SK-N-SH (cell line): ENCODE measurements at regions not wholly inside any gene's neighbourhood (a gene's known extent, or its start where the extent isn't known, plus 50 kb on each side); places are given as distances from the start of the nearest gene placed in this dataset.

ENCODE experiments used
- CTCF ChIA-PET: fragments of 300-600, 350-600 bp; formaldehyde crosslinking; extraction: SDS; loops from one replicate; lab custom pipeline; 2021; lab: Yijun Ruan, JAX
- POLR2A ChIA-PET: fragments of 350-600 bp; sonication (Branson Sonifier 250); formaldehyde crosslinking; extraction: SDS; loops from one replicate; lab custom pipeline; 2020; ENCODE audit warnings: antibody characterized with exemption, inconsistent platforms; lab: Yijun Ruan, JAX
- DNase-seq: peaks from one replicate; pipeline ENCODE4 v3.0.0; 2012
- H2AFZ ChIP-seq: fragments of 200-600 bp; sonication (generic); 2 replicates; pipeline ENCODE4 v1.8.1; 2016; ENCODE audit warnings: antibody characterized with exemption, mild to moderate bottlenecking, low read depth
- H3F3A ChIP-seq: fragments of 200-600 bp; sonication (generic); replicated peaks from 2 replicates; pipeline ENCODE3; 2016; ENCODE audit warnings: antibody characterized with exemption, mild to moderate bottlenecking; ENCODE audit not compliant: insufficient read depth
- H3K27ac ChIP-seq, 2 experiments: fragments of 200-500 bp in 1 of 2; fragments of 200-600 bp in 1 of 2; sonication (Bioruptor generic) in 1 of 2; sonication (generic), shearing (Covaris generic) in 1 of 2; 2 replicates each; pipeline versions ENCODE4 v1.5.1 to v1.6.1; 2014 to 2016; ENCODE audit warnings: low read depth in 2 of 2, inconsistent platforms in 1 of 2, low read length in 1 of 2, mild to moderate bottlenecking in 1 of 2, mixed read lengths in 1 of 2
- H3K27me3 ChIP-seq: fragments of 200-600 bp; sonication (generic), shearing (Covaris generic); 2 replicates; pipeline ENCODE4 v1.6.1; 2016; ENCODE audit warnings: mixed run types; ENCODE audit not compliant: insufficient read depth
- H3K36me3 ChIP-seq, 2 experiments: fragments of 200-500 bp in 1 of 2; fragments of 200-600 bp in 1 of 2; sonication (Bioruptor generic) in 1 of 2; sonication (generic) in 1 of 2; replicated peaks in 1 of 2; 2 replicates each; pipeline versions ENCODE3 to v1.5.1; 2014 to 2016; ENCODE audit warnings: low read length in 1 of 2, mild to moderate bottlenecking in 1 of 2; ENCODE audit not compliant: insufficient read depth in 2 of 2, control insufficient read depth in 1 of 2
- H3K4me1 ChIP-seq, 2 experiments: fragments of 200-500 bp in 1 of 2; fragments of 200-600 bp in 1 of 2; sonication (Bioruptor generic) in 1 of 2; sonication (generic), shearing (Covaris generic) in 1 of 2; 2 replicates each; pipeline versions ENCODE4 v1.5.1 to v1.6.1; 2014 to 2016; ENCODE audit warnings: low read depth in 1 of 2, low read length in 1 of 2, mixed run types in 1 of 2; ENCODE audit not compliant: insufficient read depth in 2 of 2, control insufficient read depth in 1 of 2
- H3K4me2 ChIP-seq: fragments of 200-600 bp; sonication (generic), shearing (Covaris generic); 2 replicates; pipeline ENCODE4 v1.6.1; 2017; ENCODE audit warnings: mixed run types
- H3K4me3 ChIP-seq, 2 experiments: fragments of 200-500 bp in 1 of 2; fragments of 200-600 bp in 1 of 2; sonication (Bioruptor generic) in 1 of 2; sonication (generic), shearing (Covaris generic) in 1 of 2; 2 replicates each; pipeline versions ENCODE4 v1.5.1 to v1.8.1; 2014 to 2016; ENCODE audit warnings: low read depth in 2 of 2, inconsistent platforms in 1 of 2, low read length in 1 of 2, mild to moderate bottlenecking in 1 of 2, mixed read lengths in 1 of 2, moderate library complexity in 1 of 2
- H3K79me2 ChIP-seq: fragments of 200-600 bp; sonication (generic); 2 replicates; pipeline ENCODE4 v1.8.1; 2017; ENCODE audit warnings: mild to moderate bottlenecking; ENCODE audit not compliant: insufficient read depth
- H3K9ac ChIP-seq: fragments of 200-600 bp; sonication (generic); 2 replicates; pipeline ENCODE4 v1.6.1; 2017; ENCODE audit warnings: mixed run types
- H3K9me2 ChIP-seq: fragments of 200-600 bp; sonication (generic); 2 replicates; pipeline ENCODE4 v1.6.1; 2017; ENCODE audit warnings: mixed run types
- H3K9me3 ChIP-seq: fragments of 200-600 bp; sonication (generic); 2 replicates; pipeline ENCODE4 v1.6.1; 2017; ENCODE audit warnings: mixed run types, mild to moderate bottlenecking, moderate library complexity
- H4K20me1 ChIP-seq: fragments of 200-600 bp; sonication (generic); 2 replicates; pipeline ENCODE4 v1.6.1; 2017; ENCODE audit warnings: mild to moderate bottlenecking, mixed run types; ENCODE audit not compliant: insufficient read depth
- CHD2 ChIP-seq: fragments of 150-350 bp; IDR thresholded peaks from 2 replicates; pipeline ENCODE4 v1.6.1; 2018; ENCODE audit warnings: low read length; ENCODE audit not compliant: partially characterized antibody
- ELF1 ChIP-seq: IDR thresholded peaks from 2 replicates; pipeline ENCODE4 v1.4.0; 2012
- EP300 ChIP-seq, 2 experiments: IDR thresholded peaks; 2 replicates each; pipeline versions ENCODE4 v1.4.0 to v1.6.1; 2012; ENCODE audit warnings: borderline replicate concordance in 1 of 2, low read depth in 1 of 2, low read length in 1 of 2
- FOSL2 ChIP-seq: IDR thresholded peaks from 2 replicates; pipeline ENCODE4 v1.4.0; 2012; ENCODE audit warnings: low read depth, mild to moderate bottlenecking, moderate library complexity, borderline replicate concordance
- MEF2A ChIP-seq: IDR thresholded peaks from 2 replicates; pipeline ENCODE4 v1.4.0; 2012; ENCODE audit warnings: low read depth, borderline replicate concordance
- MXI1 ChIP-seq: IDR thresholded peaks from 2 replicates; pipeline ENCODE4 v1.6.1; 2012; ENCODE audit warnings: mild to moderate bottlenecking, low read depth, low read length, improper control_type of control experiment
- NFIC ChIP-seq: IDR thresholded peaks from 2 replicates; pipeline ENCODE4 v1.4.0; 2012; ENCODE audit warnings: borderline replicate concordance
- NRF1 ChIP-seq: IDR thresholded peaks from 2 replicates; pipeline ENCODE4 v1.6.1; 2012; ENCODE audit warnings: low read depth, mild to moderate bottlenecking, low read length
- POLR2AphosphoS5 ChIP-seq: IDR thresholded peaks from 2 replicates; pipeline ENCODE4 v1.6.1; 2012; ENCODE audit warnings: low read depth, low read length
- RAD21 ChIP-seq: IDR thresholded peaks from 2 replicates; pipeline ENCODE4 v1.6.1; 2012; ENCODE audit warnings: mild to moderate bottlenecking, low read length
- SMC3 ChIP-seq: IDR thresholded peaks from 2 replicates; pipeline ENCODE4 v1.6.1; 2012; ENCODE audit warnings: low read depth, low read length, improper control_type of control experiment
- TCF12 ChIP-seq: IDR thresholded peaks from 2 replicates; pipeline ENCODE4 v1.4.0; 2012
- USF2 ChIP-seq: fragments of 150-350 bp; IDR thresholded peaks from 2 replicates; pipeline ENCODE4 v1.6.1; 2017; ENCODE audit warnings: antibody characterized with exemption, low read length, low read depth, borderline replicate concordance
- YY1 ChIP-seq: IDR thresholded peaks from 2 replicates; pipeline ENCODE4 v1.4.0; 2012; ENCODE audit warnings: low read depth, mild to moderate bottlenecking
- WGBS: methylation state at CpG from one replicate; pipeline ENCODE4 v1.1.6; 2017; ENCODE audit warnings: low lambda C conversion rate; 5-methylcytosine and 5-hydroxymethylcytosine counted together
- TF ChIP-seq, protein P1 (sequence below): fragments of 150-350 bp; IDR thresholded peaks from 2 replicates; pipeline ENCODE4 v1.6.1; 2016; ENCODE audit warnings: mild to moderate bottlenecking, low read depth, low read length
- TF ChIP-seq, protein P2 (sequence below): IDR thresholded peaks from 2 replicates; pipeline ENCODE4 v1.4.0; 2012; ENCODE audit warnings: low read depth
- TF ChIP-seq, protein P3 (sequence below): IDR thresholded peaks from 2 replicates; pipeline ENCODE4 v1.6.1; 2012; ENCODE audit warnings: mild to moderate bottlenecking, low read depth, low read length, moderate library complexity
- TF ChIP-seq, protein P4 (sequence below): IDR thresholded peaks from 2 replicates; pipeline ENCODE4; 2012
- TF ChIP-seq, protein P5 (sequence below): fragments of 200-600 bp; sonication (generic); IDR thresholded peaks from 2 replicates; pipeline ENCODE4 v1.6.1; 2017; ENCODE audit warnings: antibody characterized with exemption, mild to moderate bottlenecking, moderate library complexity

DNA sequence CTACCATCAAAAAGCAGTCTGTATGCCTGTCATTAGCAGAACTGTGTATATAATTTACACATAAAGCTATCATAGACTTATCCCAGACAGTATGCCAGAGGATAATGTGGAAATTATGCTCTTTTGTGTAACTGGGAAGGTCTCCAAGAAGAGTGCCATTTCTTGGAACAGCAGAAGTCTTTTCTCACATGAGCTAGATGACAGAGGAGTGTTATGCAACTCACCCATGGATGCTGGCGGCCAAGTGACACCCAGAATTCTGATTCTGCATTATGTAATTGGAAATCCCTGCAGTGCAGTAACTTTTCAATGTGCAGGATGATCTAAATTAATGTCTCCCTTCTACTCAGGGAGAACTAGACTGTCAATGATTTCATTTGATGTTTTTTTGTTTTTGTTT, 160.0 kb downstream of the UBE2E3 start:
- Histone ChIP-seq H3K9me3 (0 out of 2 replicates have a peak, but pooled peaks cover 2% of the 10 kb centered on the region), H3K4me2 (no peak overlapping the region), H3K36me3 (no peaks in the 10 kb centered on the region), H3K27me3 (no peaks in the 10 kb centered on the region), H4K20me1 (no peaks in the 10 kb centered on the region), H3K9ac (no peak overlapping the region), H3K27ac (no peak overlapping the region), H3F3A (no peaks in the 10 kb centered on the region), H2AFZ (no peak overlapping the region), H3K4me1 (no peaks in the 10 kb centered on the region; a peak in 1 of 4 replicates), H3K79me2 (no peaks in the 10 kb centered on the region), H3K4me3 (no peak overlapping the region), H3K9me2 (no peaks in the 10 kb centered on the region)
- ChIA-PET POLR2A (no interaction called here), CTCF (interaction anchor here (1.0 kb wide), 1 partner anchor 9 kb away, joined by 3 read pairs; no protein-coding TSS in a partner anchor)
- no peak for TF ChIP-seq SMC3
- no peak for TF ChIP-seq FOSL2
- no peak for TF ChIP-seq MXI1
- TF ChIP-seq RAD21: no peak
- TF ChIP-seq, protein P1, sequence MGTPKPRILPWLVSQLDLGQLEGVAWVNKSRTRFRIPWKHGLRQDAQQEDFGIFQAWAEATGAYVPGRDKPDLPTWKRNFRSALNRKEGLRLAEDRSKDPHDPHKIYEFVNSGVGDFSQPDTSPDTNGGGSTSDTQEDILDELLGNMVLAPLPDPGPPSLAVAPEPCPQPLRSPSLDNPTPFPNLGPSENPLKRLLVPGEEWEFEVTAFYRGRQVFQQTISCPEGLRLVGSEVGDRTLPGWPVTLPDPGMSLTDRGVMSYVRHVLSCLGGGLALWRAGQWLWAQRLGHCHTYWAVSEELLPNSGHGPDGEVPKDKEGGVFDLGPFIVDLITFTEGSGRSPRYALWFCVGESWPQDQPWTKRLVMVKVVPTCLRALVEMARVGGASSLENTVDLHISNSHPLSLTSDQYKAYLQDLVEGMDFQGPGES: no peak
- no peak for TF ChIP-seq ELF1
- no peak for TF ChIP-seq MEF2A
- TF ChIP-seq NRF1: no peak
- TF ChIP-seq, protein P2, sequence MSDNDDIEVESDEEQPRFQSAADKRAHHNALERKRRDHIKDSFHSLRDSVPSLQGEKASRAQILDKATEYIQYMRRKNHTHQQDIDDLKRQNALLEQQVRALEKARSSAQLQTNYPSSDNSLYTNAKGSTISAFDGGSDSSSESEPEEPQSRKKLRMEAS: no peak
- no peak for TF ChIP-seq POLR2AphosphoS5
- no peak for TF ChIP-seq NFIC
- no peak for TF ChIP-seq USF2
- no peak for TF ChIP-seq TCF12
- TF ChIP-seq YY1: no peak
- TF ChIP-seq EP300 (IDR thresholded peaks at IDR 0.05; ENCODE audit: borderline replicate concordance in 1 of 2, low read depth in 1 of 2, low read length in 1 of 2): no peak
- TF ChIP-seq, protein P3, sequence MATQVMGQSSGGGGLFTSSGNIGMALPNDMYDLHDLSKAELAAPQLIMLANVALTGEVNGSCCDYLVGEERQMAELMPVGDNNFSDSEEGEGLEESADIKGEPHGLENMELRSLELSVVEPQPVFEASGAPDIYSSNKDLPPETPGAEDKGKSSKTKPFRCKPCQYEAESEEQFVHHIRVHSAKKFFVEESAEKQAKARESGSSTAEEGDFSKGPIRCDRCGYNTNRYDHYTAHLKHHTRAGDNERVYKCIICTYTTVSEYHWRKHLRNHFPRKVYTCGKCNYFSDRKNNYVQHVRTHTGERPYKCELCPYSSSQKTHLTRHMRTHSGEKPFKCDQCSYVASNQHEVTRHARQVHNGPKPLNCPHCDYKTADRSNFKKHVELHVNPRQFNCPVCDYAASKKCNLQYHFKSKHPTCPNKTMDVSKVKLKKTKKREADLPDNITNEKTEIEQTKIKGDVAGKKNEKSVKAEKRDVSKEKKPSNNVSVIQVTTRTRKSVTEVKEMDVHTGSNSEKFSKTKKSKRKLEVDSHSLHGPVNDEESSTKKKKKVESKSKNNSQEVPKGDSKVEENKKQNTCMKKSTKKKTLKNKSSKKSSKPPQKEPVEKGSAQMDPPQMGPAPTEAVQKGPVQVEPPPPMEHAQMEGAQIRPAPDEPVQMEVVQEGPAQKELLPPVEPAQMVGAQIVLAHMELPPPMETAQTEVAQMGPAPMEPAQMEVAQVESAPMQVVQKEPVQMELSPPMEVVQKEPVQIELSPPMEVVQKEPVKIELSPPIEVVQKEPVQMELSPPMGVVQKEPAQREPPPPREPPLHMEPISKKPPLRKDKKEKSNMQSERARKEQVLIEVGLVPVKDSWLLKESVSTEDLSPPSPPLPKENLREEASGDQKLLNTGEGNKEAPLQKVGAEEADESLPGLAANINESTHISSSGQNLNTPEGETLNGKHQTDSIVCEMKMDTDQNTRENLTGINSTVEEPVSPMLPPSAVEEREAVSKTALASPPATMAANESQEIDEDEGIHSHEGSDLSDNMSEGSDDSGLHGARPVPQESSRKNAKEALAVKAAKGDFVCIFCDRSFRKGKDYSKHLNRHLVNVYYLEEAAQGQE: no peak
- TF ChIP-seq CHD2: no peak
- TF ChIP-seq, protein P4, sequence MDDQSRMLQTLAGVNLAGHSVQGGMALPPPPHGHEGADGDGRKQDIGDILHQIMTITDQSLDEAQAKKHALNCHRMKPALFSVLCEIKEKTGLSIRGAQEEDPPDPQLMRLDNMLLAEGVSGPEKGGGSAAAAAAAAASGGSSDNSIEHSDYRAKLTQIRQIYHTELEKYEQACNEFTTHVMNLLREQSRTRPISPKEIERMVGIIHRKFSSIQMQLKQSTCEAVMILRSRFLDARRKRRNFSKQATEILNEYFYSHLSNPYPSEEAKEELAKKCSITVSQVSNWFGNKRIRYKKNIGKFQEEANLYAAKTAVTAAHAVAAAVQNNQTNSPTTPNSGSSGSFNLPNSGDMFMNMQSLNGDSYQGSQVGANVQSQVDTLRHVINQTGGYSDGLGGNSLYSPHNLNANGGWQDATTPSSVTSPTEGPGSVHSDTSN: no peak
- TF ChIP-seq, protein P5, sequence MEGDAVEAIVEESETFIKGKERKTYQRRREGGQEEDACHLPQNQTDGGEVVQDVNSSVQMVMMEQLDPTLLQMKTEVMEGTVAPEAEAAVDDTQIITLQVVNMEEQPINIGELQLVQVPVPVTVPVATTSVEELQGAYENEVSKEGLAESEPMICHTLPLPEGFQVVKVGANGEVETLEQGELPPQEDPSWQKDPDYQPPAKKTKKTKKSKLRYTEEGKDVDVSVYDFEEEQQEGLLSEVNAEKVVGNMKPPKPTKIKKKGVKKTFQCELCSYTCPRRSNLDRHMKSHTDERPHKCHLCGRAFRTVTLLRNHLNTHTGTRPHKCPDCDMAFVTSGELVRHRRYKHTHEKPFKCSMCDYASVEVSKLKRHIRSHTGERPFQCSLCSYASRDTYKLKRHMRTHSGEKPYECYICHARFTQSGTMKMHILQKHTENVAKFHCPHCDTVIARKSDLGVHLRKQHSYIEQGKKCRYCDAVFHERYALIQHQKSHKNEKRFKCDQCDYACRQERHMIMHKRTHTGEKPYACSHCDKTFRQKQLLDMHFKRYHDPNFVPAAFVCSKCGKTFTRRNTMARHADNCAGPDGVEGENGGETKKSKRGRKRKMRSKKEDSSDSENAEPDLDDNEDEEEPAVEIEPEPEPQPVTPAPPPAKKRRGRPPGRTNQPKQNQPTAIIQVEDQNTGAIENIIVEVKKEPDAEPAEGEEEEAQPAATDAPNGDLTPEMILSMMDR: no peak
- WGBS: 50% methylated on average over 1 of the region's 1 CpG
- no peak for DNase-seq
